ENCODE measurements at regions not wholly inside any gene's neighbourhood (a gene's known extent, or its start where the extent isn't known, plus 50 kb on each side); places are given as distances from the start of the nearest gene placed in this dataset.
"Not testable (repeated sequence)": the region's sequence is repeated elsewhere in the genome, so short reads cannot be mapped to it uniquely, and the experiment has no call there.

- not testable (repeated sequence) for TF ChIP-seq CTCF (IDR thresholded peaks at IDR 0.05; ENCODE audit: poor library complexity); EZH2phosphoT487 (IDR thresholded peaks at IDR 0.05; ENCODE audit: low read depth, severe bottlenecking, unreplicated experiment); EZH2 (IDR thresholded peaks at IDR 0.05; ENCODE audit: borderline replicate concordance)
Observed at GRCh38 chr13:81069822-81070221, 728.9 kb upstream of the SPRY2 start.

Data from hepatocyte (in vitro differentiated cells).